GM12874 (cell line): ENCODE measurements at regions not wholly inside any gene's neighbourhood (a gene's known extent, or its start where the extent isn't known, plus 50 kb on each side); places are given as distances from the start of the nearest gene placed in this dataset.

ENCODE experiments used
- CTCF ChIP-seq: IDR thresholded peaks from 2 replicates; pipeline ENCODE4 v1.5.1; 2011; ENCODE audit warnings: low read depth, mild to moderate bottlenecking, control low read depth, low read length, moderate library complexity; ENCODE audit not compliant: insufficient read depth

GRCh38 chr18:67731851-67732250 is 215.3 kb upstream of the DSEL start:
- TF ChIP-seq CTCF = no peak

- no peak for TF ChIP-seq CTCF
These were observed 214.4 kb upstream of the DSEL start for GRCh38 chr18:67730886-67731285.

- no peak for TF ChIP-seq CTCF
These were observed 211.8 kb upstream of the DSEL start for GRCh38 chr18:67728364-67728763.

GRCh38 chr18:67726882-67727281 is 210.4 kb upstream of the DSEL start:
- no peak for TF ChIP-seq CTCF

GRCh38 chr18:67717800-67718199 is 201.3 kb upstream of the DSEL start:
- no peak for TF ChIP-seq CTCF

GRCh38 chr18:67715567-67715966 is 199.0 kb upstream of the DSEL start:
- no peak for TF ChIP-seq CTCF

- TF ChIP-seq CTCF = no peak
These were observed 194.1 kb upstream of the DSEL start for GRCh38 chr18:67710639-67711038.

GRCh38 chr18:67705748-67706147 is 189.2 kb upstream of the DSEL start:
- no peak for TF ChIP-seq CTCF
